CD4-positive, alpha-beta T cell (primary cell): ENCODE measurements at regions not wholly inside any gene's neighbourhood (a gene's known extent, or its start where the extent isn't known, plus 50 kb on each side); places are given as distances from the start of the nearest gene placed in this dataset.
"Not testable (repeated sequence)": the region's sequence is repeated elsewhere in the genome, so short reads cannot be mapped to it uniquely, and the experiment has no call there.

Source experiments
- ATAC-seq: fragments of 200-7000 bp; cut with Tn5 transposase; one replicate; pipeline ENCODE4 v1.10.0; 2022; ENCODE audit warnings: mild to moderate bottlenecking; ENCODE audit not compliant: poor library complexity
- CTCF ChIA-PET: fragments of 350-600 bp; sonication (Branson Sonifier 250); formaldehyde crosslinking; loops from one replicate; lab custom pipeline; 2021; ENCODE audit warnings: antibody characterized with exemption, inconsistent platforms; lab: Charles Lee
- POLR2A ChIA-PET: fragments of 350-600 bp; sonication (Branson Sonifier 250); formaldehyde crosslinking; loops from one replicate; lab custom pipeline; 2021; ENCODE audit warnings: antibody characterized with exemption, inconsistent platforms; lab: Charles Lee
- DNase-seq, 14 experiments: peaks; one replicate each; pipeline ENCODE4 v3.0.0-alpha.2; 2013 to 2020; ENCODE audit warnings: mixed read lengths in 2 of 14
- H3K27ac ChIP-seq, 2 donors: one replicate each; pipeline versions ENCODE4 v1.5.1 to v1.7.0; 2013; ENCODE audit warnings: low read length in 2 of 2, low read depth in 1 of 2, mild to moderate bottlenecking in 1 of 2
- H3K27me3 ChIP-seq, 2 experiments: 1 replicate in 1 of 2; 2 replicates in 1 of 2; pipeline versions ENCODE4 v1.6.1 to v1.7.0; 2013; ENCODE audit warnings: low read length in 2 of 2, control low read depth in 1 of 2, mild to moderate bottlenecking in 1 of 2, moderate library complexity in 1 of 2; ENCODE audit not compliant: insufficient read depth in 2 of 2, control insufficient read depth in 1 of 2
- H3K36me3 ChIP-seq: one replicate; pipeline ENCODE4 v1.6.1; 2013; ENCODE audit warnings: low read length, control low read depth; ENCODE audit not compliant: insufficient read depth
- H3K4me1 ChIP-seq: one replicate; pipeline ENCODE4 v1.6.1; 2013; ENCODE audit warnings: low read length, control low read depth; ENCODE audit not compliant: insufficient read depth
- H3K4me3 ChIP-seq: one replicate; pipeline ENCODE4 v1.5.1; 2013; ENCODE audit warnings: mild to moderate bottlenecking, low read length, moderate library complexity
- H3K9me3 ChIP-seq, 2 experiments: 1 replicate in 1 of 2; 2 replicates in 1 of 2; pipeline versions ENCODE4 v1.6.1 to v1.7.0; 2013; ENCODE audit warnings: low read length in 2 of 2, mild to moderate bottlenecking in 2 of 2, control low read depth in 1 of 2, moderate library complexity in 1 of 2; ENCODE audit not compliant: control insufficient read depth in 1 of 2, insufficient read depth in 1 of 2
- H3K27ac Mint-ChIP-seq: one replicate; pipeline ENCODE4 v1.8.0; 2020; ENCODE audit warnings: mixed read lengths
- H3K27me3 Mint-ChIP-seq: one replicate; pipeline ENCODE4 v1.8.0; 2021; ENCODE audit warnings: mixed read lengths
- H3K36me3 Mint-ChIP-seq: one replicate; pipeline ENCODE4 v1.8.0; 2021; ENCODE audit warnings: low read depth, mixed read lengths
- H3K4me1 Mint-ChIP-seq: one replicate; pipeline ENCODE4 v1.8.0; 2021; ENCODE audit warnings: low read depth, mixed read lengths
- H3K4me3 Mint-ChIP-seq: one replicate; pipeline ENCODE4 v1.8.0; 2020; ENCODE audit warnings: mild to moderate bottlenecking, mixed read lengths
- H3K9me3 Mint-ChIP-seq: one replicate; pipeline ENCODE4 v1.8.0; 2020; ENCODE audit warnings: mixed read lengths
- intact Hi-C, 2 experiments: fragments of 100-400 bp; cut with DNase I in 1 of 2; cut with micrococcal nuclease in 1 of 2; formaldehyde crosslinking; loops; one replicate each; pipeline versions ENCODE4 v1.15.1 to v1.9.0; 2023 to 2025; cut with DNase I, micrococcal nuclease

DNA sequence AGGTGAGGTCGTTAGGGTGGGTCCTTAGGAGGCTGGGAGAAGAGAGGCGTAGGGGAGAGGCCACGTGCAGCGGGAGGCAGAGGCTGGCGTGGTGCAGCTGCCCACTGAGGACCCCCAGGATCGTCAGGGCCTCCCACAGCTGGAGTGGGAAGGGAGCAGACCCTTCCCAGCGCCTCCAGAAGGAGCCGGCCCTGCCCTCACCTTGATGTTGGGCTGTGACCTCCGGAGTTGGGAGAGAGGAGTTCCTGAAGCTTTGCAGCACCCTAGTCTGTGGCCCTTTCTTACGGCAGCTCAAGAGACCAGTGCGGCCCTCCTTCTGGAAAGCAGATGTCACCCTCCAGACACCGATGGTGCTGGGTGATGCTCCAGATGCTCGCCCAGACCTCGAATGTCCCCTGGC is 156.5 kb upstream of the ZNF469 start:
- H3K27ac Mint-ChIP-seq, H3K4me1 ChIP-seq, intact Hi-C loops, H3K4me3 Mint-ChIP-seq, H3K9me3 Mint-ChIP-seq, H3K4me1 Mint-ChIP-seq, ATAC-seq, H3K36me3 ChIP-seq, H3K27me3 Mint-ChIP-seq, H3K4me3 ChIP-seq, DNase-seq, CTCF ChIA-PET, POLR2A ChIA-PET, H3K27ac ChIP-seq, H3K36me3 Mint-ChIP-seq, H3K27me3 ChIP-seq: not testable (repeated sequence)
- peaks cover 0 to 12% of the 10 kb centered on the region in 2 experiments for H3K9me3 ChIP-seq

GRCh38 chr16:88227026-88227721 is 155.6 kb upstream of the ZNF469 start:
- CTCF ChIA-PET, H3K4me1 Mint-ChIP-seq, intact Hi-C loops, ATAC-seq, DNase-seq, H3K27ac Mint-ChIP-seq, H3K36me3 Mint-ChIP-seq, H3K27ac ChIP-seq, H3K4me3 Mint-ChIP-seq, H3K27me3 ChIP-seq, H3K9me3 Mint-ChIP-seq, H3K36me3 ChIP-seq, H3K4me1 ChIP-seq, H3K27me3 Mint-ChIP-seq, H3K4me3 ChIP-seq, POLR2A ChIA-PET: not testable (repeated sequence)
- peaks cover 0 to 12% of the 10 kb centered on the region in 2 experiments for H3K9me3 ChIP-seq

GRCh38 chr16:88227722-88228482 is 154.9 kb upstream of the ZNF469 start:
- H3K27me3 Mint-ChIP-seq, H3K27ac Mint-ChIP-seq, H3K4me3 Mint-ChIP-seq, H3K36me3 ChIP-seq, CTCF ChIA-PET, DNase-seq, H3K4me1 ChIP-seq, H3K27ac ChIP-seq, H3K4me1 Mint-ChIP-seq, H3K9me3 Mint-ChIP-seq, ATAC-seq, H3K27me3 ChIP-seq, intact Hi-C loops, H3K4me3 ChIP-seq, H3K36me3 Mint-ChIP-seq, POLR2A ChIA-PET: not testable (repeated sequence)
- H3K9me3 ChIP-seq, result peaks cover 0 to 12% of the 10 kb centered on the region in 2 experiments

DNA sequence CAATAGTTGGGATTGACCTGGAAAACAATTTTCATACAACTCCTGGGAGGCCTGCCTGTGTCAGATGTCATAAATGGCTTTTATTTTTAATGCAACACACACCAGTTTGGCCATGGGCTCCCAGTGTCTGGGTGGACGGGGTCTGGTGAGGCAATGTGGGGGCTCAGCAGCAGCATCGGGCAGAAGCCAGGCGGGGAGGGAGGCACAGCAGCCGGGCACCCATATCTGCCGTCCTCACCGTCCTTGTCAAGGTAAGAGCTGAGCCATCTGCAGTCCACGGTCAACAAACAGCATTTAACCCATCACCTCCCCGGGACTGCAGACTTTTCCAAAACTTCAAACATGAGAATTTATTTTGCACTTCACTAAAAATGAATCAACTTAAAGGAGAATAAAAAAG is 154.0 kb upstream of the ZNF469 start:
- H3K9me3 Mint-ChIP-seq, CTCF ChIA-PET, H3K27ac Mint-ChIP-seq, H3K27ac ChIP-seq, H3K4me3 Mint-ChIP-seq, intact Hi-C loops, H3K4me1 ChIP-seq, H3K4me3 ChIP-seq, H3K27me3 ChIP-seq, H3K36me3 Mint-ChIP-seq, H3K4me1 Mint-ChIP-seq, DNase-seq, ATAC-seq, H3K36me3 ChIP-seq, POLR2A ChIA-PET, H3K27me3 Mint-ChIP-seq: not testable (repeated sequence)
- peaks cover 0 to 12% of the 10 kb centered on the region in 2 experiments for H3K9me3 ChIP-seq

- H3K9me3 Mint-ChIP-seq, intact Hi-C loops, H3K27me3 ChIP-seq, DNase-seq, H3K4me1 Mint-ChIP-seq, H3K36me3 Mint-ChIP-seq, H3K4me3 ChIP-seq, H3K36me3 ChIP-seq, CTCF ChIA-PET, H3K27ac ChIP-seq, POLR2A ChIA-PET, ATAC-seq, H3K27ac Mint-ChIP-seq, H3K4me3 Mint-ChIP-seq, H3K4me1 ChIP-seq, H3K27me3 Mint-ChIP-seq: not testable (repeated sequence)
- peaks cover 0 to 12% of the 10 kb centered on the region in 2 experiments for H3K9me3 ChIP-seq
Measured at GRCh38 chr16:88229710-88230109, 153.0 kb upstream of the ZNF469 start.

GRCh38 chr16:88230276-88230966 is 152.3 kb upstream of the ZNF469 start:
- H3K36me3 ChIP-seq, H3K4me1 ChIP-seq, H3K4me1 Mint-ChIP-seq, ATAC-seq, H3K27me3 ChIP-seq, H3K4me3 ChIP-seq, DNase-seq, H3K36me3 Mint-ChIP-seq, intact Hi-C loops, H3K4me3 Mint-ChIP-seq, H3K27me3 Mint-ChIP-seq, CTCF ChIA-PET, H3K9me3 Mint-ChIP-seq, H3K27ac Mint-ChIP-seq, H3K27ac ChIP-seq, POLR2A ChIA-PET: not testable (repeated sequence)
- peaks cover 0 to 12% of the 10 kb centered on the region in 2 experiments for H3K9me3 ChIP-seq
